Lower lobe of right lung (tissue), 2 donors: ENCODE measurements at regions not wholly inside any gene's neighbourhood (a gene's known extent, or its start where the extent isn't known, plus 50 kb on each side); places are given as distances from the start of the nearest gene placed in this dataset.
A peak's percentile ranks its signal among the peaks of the same experiment; 100 is the strongest.
"Not testable (repeated sequence)": the region's sequence is repeated elsewhere in the genome, so short reads cannot be mapped to it uniquely, and the experiment has no call there.

Source experiments
- ATAC-seq, 2 donors: fragments of 200-7000 bp; cut with Tn5 transposase; one replicate each; pipeline ENCODE4 v1.9.1; 2020 to 2022; ENCODE audit warnings: mild to moderate bottlenecking in 2 of 2, moderate library complexity in 2 of 2
- DNase-seq: peaks from one replicate; pipeline ENCODE4 v3.0.0-alpha.2; 2020
- H3K27ac ChIP-seq: fragments of 200-600 bp; one replicate; pipeline ENCODE4 v1.8.0; 2022
- H3K27me3 ChIP-seq: fragments of 200-600 bp; one replicate; pipeline ENCODE4 v1.8.0; 2022; ENCODE audit warnings: low read depth
- H3K36me3 ChIP-seq: fragments of 200-600 bp; one replicate; pipeline ENCODE4 v1.8.0; 2022; ENCODE audit warnings: mild to moderate bottlenecking
- H3K4me1 ChIP-seq: fragments of 200-600 bp; one replicate; pipeline ENCODE4 v1.8.0; 2022
- H3K4me3 ChIP-seq: fragments of 200-600 bp; one replicate; pipeline ENCODE4 v1.8.0; 2022; ENCODE audit warnings: mild to moderate bottlenecking
- H3K9me3 ChIP-seq: fragments of 200-600 bp; one replicate; pipeline ENCODE4 v1.8.0; 2022
- intact Hi-C: fragments of 100-400 bp; cut with DNase I; formaldehyde crosslinking; loops from one replicate; pipeline ENCODE4 v1.11.0; 2022
- TF ChIP-seq, protein P1 (sequence below): fragments of 200-600 bp; IDR thresholded peaks from one replicate; pipeline ENCODE4 v1.8.0; 2022; ENCODE audit warnings: antibody characterized with exemption, mild to moderate bottlenecking
- donor health status: DM: no; HTN: yes; CAD: no; lungs with severe emphysema.

DNA sequence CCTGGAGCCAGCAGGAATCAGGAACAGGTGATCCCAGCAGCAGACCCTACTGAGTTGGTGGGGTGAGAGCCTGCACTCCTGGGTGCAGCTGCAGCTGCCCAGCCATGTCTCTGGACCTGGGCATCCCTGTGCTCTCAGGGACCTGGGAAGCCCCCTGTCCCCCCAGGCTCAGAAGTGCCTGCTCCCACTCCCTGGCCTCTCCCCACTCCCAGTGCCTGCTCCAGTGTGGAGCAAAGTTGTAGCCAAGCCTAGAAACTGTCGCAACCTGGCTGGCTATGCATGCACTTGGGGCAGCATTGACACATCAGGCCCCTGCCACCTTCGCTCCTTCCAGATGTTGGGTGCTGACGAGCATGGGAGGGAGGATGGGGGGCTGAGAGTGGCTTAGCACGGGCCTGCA lies 1124.7 kb upstream of the ACVR2A start:
- DNase-seq (no peak), ATAC-seq (peak in 1 of 2 donors; percentile 11)
- H3K27me3 ChIP-seq, result no peaks in the 10 kb centered on the region
- TF ChIP-seq, protein P1, sequence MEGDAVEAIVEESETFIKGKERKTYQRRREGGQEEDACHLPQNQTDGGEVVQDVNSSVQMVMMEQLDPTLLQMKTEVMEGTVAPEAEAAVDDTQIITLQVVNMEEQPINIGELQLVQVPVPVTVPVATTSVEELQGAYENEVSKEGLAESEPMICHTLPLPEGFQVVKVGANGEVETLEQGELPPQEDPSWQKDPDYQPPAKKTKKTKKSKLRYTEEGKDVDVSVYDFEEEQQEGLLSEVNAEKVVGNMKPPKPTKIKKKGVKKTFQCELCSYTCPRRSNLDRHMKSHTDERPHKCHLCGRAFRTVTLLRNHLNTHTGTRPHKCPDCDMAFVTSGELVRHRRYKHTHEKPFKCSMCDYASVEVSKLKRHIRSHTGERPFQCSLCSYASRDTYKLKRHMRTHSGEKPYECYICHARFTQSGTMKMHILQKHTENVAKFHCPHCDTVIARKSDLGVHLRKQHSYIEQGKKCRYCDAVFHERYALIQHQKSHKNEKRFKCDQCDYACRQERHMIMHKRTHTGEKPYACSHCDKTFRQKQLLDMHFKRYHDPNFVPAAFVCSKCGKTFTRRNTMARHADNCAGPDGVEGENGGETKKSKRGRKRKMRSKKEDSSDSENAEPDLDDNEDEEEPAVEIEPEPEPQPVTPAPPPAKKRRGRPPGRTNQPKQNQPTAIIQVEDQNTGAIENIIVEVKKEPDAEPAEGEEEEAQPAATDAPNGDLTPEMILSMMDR, result no peak
- no peak overlapping the region for H3K4me3 ChIP-seq
- H3K27ac ChIP-seq, result no peak overlapping the region
- H3K4me1 ChIP-seq, result no peaks in the 10 kb centered on the region
- H3K9me3 ChIP-seq, result peaks cover 5% of the 10 kb centered on the region
- intact Hi-C loops, result no loop called here
- H3K36me3 ChIP-seq, result no peaks in the 10 kb centered on the region

DNA sequence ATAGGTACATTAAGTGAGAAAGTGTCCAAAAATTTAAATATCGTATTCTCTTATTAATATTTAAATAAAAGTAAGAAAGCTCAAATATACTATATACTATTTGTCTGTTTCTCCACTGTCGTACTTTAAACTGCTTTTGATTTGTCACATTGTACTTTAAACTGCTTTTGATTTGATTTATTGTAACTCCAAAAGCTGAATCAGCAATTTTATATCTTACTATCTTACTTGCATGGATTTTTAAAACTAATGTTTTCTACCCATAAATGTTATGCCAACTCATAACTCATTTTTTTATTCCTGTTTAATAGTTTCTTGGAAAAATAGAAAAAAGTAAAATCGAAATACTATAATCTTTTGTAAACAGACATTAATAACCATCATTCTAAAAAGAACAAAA lies 1128.2 kb upstream of the ACVR2A start:
- Histone ChIP-seq H3K27me3 (no peaks in the 10 kb centered on the region), H3K4me1 (no peaks in the 10 kb centered on the region), H3K9me3 (peaks cover 5% of the 10 kb centered on the region), H3K4me3 (no peak overlapping the region), H3K36me3 (no peaks in the 10 kb centered on the region), H3K27ac (no peak overlapping the region)
- intact Hi-C loops, result no loop called here
- no peak for DNase-seq
- no peak for ATAC-seq
- TF ChIP-seq, protein P1, result no peak

DNA sequence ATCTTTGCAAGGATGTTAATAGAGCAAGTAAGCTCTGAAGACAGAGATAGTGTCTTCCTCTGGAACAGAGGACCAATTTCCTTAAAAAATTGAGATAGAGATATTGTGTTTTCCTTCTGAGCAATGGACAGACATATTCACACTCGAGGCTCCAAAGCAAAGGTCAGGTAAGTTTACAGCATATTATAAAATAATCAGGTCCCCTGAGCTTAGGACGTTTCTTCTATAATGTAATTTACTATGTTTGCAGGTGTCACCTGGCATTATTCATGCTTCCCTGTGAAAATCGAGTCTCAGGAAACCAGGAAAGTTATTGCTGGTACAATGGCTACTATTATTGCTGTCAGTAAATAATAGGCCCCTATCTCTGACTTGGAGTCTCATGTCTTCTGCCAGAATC lies 1135.8 kb upstream of the ACVR2A start:
- H3K36me3 ChIP-seq, result no peaks in the 10 kb centered on the region
- no peak overlapping the region for H3K27ac ChIP-seq
- no peaks in the 10 kb centered on the region for H3K4me1 ChIP-seq
- H3K27me3 ChIP-seq, result no peaks in the 10 kb centered on the region
- intact Hi-C loops, result no loop called here
- TF ChIP-seq, protein P1, result no peak
- ATAC-seq, result no peak
- no peak overlapping the region for H3K4me3 ChIP-seq
- no peak for DNase-seq
- H3K9me3 ChIP-seq, result no peaks in the 10 kb centered on the region

DNA sequence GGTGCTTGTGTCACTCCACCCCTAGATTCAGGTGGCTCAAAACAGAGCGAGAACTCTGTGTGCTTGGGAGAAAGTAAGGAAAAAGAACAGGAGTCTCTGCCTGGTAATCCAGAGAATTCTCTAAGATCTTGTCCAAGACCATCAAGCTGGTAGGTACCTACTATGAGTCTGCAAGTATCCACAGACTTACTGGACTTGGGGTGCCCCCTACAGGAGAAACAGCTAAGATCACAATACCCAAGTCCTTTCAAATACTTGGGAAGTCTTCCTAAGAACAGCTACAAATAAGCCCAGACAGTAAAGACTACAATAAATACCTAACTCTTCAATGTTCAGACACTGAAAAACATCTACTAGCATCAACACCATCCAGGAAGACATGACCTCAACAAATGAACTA lies 1143.6 kb upstream of the ACVR2A start:
- TF ChIP-seq, protein P1, result no peak
- Histone ChIP-seq H3K36me3 (no peaks in the 10 kb centered on the region), H3K27ac (no peak overlapping the region)

DNA sequence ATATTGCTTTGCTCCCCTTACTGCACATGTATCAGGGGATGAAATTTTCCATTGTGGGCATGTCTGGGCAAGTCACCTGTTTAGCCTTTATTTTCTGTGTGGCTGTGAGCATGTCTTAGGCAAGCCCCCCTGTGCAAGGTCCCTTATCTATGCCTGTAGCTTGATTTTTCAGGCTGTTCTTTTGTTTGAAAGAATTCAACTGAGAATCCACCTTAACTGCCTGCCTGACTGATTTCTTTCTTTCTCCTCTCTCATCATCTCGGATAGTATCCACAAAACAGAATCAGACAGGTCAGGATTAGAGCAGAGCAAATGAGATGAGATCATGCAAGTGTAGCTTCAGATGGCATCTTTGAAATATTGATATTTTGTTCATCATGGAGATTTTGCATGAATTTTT lies 1147.5 kb upstream of the ACVR2A start:
- Histone ChIP-seq H3K27me3 (no peaks in the 10 kb centered on the region), H3K27ac (no peak overlapping the region), H3K4me1 (no peaks in the 10 kb centered on the region), H3K9me3 (no peaks in the 10 kb centered on the region), H3K36me3 (no peaks in the 10 kb centered on the region), H3K4me3 (no peak overlapping the region)
- TF ChIP-seq, protein P1, result no peak
- intact Hi-C loops, result no loop called here
- DNase-seq, result no peak
- ATAC-seq, result no peak

More for the DNA sequence above, 1143.6 kb upstream of the ACVR2A start:
- H3K9me3 ChIP-seq, result no peaks in the 10 kb centered on the region
- DNase-seq, result no peak
- intact Hi-C loops, result no loop called here
- no peaks in the 10 kb centered on the region for H3K4me1 ChIP-seq
- no peak for ATAC-seq
- H3K4me3 ChIP-seq, result no peak overlapping the region
- H3K27me3 ChIP-seq, result no peaks in the 10 kb centered on the region

DNA sequence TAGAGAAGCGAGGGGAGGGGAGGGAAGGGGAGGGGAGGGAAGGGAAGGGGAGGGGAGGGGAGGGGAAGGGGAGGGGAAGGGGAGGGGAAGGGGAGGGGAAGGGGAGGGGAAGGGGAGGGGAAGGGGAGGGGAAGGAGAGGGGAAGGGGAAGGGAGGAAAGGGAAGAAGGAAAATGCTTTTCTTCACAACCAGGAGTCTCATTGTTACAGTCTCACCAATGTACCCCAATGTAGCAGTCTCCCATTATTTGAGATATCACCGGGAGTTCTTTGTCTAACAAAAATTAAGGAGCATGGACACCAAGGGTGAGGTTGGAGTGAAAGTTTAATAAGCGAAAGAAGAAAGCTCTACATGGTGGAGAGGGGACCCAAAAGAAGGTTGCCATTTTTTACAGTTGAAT lies 1148.0 kb upstream of the ACVR2A start:
- DNase-seq, H3K4me3 ChIP-seq, H3K4me1 ChIP-seq, intact Hi-C loops, ATAC-seq, H3K36me3 ChIP-seq, H3K27me3 ChIP-seq, H3K27ac ChIP-seq, H3K9me3 ChIP-seq: not testable (repeated sequence)
